Tibial nerve (tissue), 4 donors: ENCODE measurements at regions not wholly inside any gene's neighbourhood (a gene's known extent, or its start where the extent isn't known, plus 50 kb on each side); places are given as distances from the start of the nearest gene placed in this dataset.

ENCODE experiments used
- DNase-seq, 2 donors: peaks; one replicate each; pipeline ENCODE4 v3.0.0-alpha.2; 2019; ENCODE audit warnings: low spot score in 2 of 2
- H3K27ac ChIP-seq, 4 donors: fragments of 200-600 bp; sonication (generic) in 3 of 4; one replicate each; pipeline ENCODE4 v1.5.1; 2017 to 2019; ENCODE audit warnings: mild to moderate bottlenecking in 1 of 4
- H3K27me3 ChIP-seq, 2 donors: fragments of 200-600 bp; sonication (generic) in 1 of 2; one replicate each; pipeline versions ENCODE4 v1.5.1 to v1.6.0; 2017 to 2019
- H3K36me3 ChIP-seq, 3 donors: fragments of 200-600 bp; sonication (generic); one replicate each; pipeline ENCODE4 v1.5.1; 2018 to 2019
- H3K4me1 ChIP-seq, 4 donors: fragments of 200-600 bp; sonication (generic) in 3 of 4; one replicate each; pipeline ENCODE4 v1.5.1; 2017 to 2019
- H3K4me3 ChIP-seq, 4 donors: fragments of 200-600 bp; sonication (generic) in 3 of 4; one replicate each; pipeline ENCODE4 v1.5.1; 2017 to 2019; ENCODE audit warnings: mild to moderate bottlenecking in 1 of 4, moderate library complexity in 1 of 4
- H3K9me3 ChIP-seq, 4 donors: fragments of 200-600 bp; sonication (generic) in 3 of 4; one replicate each; pipeline ENCODE4 v1.5.1; 2017 to 2019
- EP300 ChIP-seq, 2 donors: sonication (generic); formaldehyde crosslinking; IDR thresholded peaks; one replicate each; pipeline ENCODE4 v1.6.1; 2017; ENCODE audit warnings: antibody characterized with exemption in 2 of 2, mild to moderate bottlenecking in 1 of 2
- POLR2A ChIP-seq, 2 donors: fragments of 450-650 bp; IDR thresholded peaks; one replicate each; pipeline ENCODE4 v1.6.1; 2017; ENCODE audit warnings: antibody characterized with exemption in 2 of 2, mild to moderate bottlenecking in 2 of 2, moderate library complexity in 2 of 2
- WGBS, 2 donors: methylation state at CpG; one replicate each; pipeline ENCODE4 v1.1.5; 2018; 5-methylcytosine and 5-hydroxymethylcytosine counted together
- TF ChIP-seq, protein P1 (sequence below), 5 experiments: fragments of 200-600 bp in 3 of 5; fragments of 450-650 bp in 2 of 5; sonication (generic) in 3 of 5; IDR thresholded peaks; one replicate each; pipeline ENCODE4 v1.5.1; 2016 to 2019; ENCODE audit warnings: antibody characterized with exemption in 5 of 5, mild to moderate bottlenecking in 3 of 5, moderate library complexity in 2 of 5

- TF ChIP-seq, protein P1, sequence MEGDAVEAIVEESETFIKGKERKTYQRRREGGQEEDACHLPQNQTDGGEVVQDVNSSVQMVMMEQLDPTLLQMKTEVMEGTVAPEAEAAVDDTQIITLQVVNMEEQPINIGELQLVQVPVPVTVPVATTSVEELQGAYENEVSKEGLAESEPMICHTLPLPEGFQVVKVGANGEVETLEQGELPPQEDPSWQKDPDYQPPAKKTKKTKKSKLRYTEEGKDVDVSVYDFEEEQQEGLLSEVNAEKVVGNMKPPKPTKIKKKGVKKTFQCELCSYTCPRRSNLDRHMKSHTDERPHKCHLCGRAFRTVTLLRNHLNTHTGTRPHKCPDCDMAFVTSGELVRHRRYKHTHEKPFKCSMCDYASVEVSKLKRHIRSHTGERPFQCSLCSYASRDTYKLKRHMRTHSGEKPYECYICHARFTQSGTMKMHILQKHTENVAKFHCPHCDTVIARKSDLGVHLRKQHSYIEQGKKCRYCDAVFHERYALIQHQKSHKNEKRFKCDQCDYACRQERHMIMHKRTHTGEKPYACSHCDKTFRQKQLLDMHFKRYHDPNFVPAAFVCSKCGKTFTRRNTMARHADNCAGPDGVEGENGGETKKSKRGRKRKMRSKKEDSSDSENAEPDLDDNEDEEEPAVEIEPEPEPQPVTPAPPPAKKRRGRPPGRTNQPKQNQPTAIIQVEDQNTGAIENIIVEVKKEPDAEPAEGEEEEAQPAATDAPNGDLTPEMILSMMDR (IDR thresholded peaks at IDR 0.05) = no peak
- TF ChIP-seq EP300 (IDR thresholded peaks at IDR 0.05) = no peak
- no peak for TF ChIP-seq POLR2A (IDR thresholded peaks at IDR 0.05)
- no peak for DNase-seq
- Histone ChIP-seq H3K27me3 (no peaks in the 10 kb centered on the region), H3K4me3 (no peak overlapping the region), H3K4me1 (no peaks in the 10 kb centered on the region), H3K9me3 (peaks cover 0 to 6% (median 0%) of the 10 kb centered on the region in 4 donors), H3K36me3 (no peaks in the 10 kb centered on the region), H3K27ac (no peak overlapping the region)
Observed at GRCh38 chrX:45795546-45795945, 594.9 kb upstream of the DIPK2B start.

- WGBS, 2 donors = 73 to 78% methylated on average over 1 of the region's 1 CpG
- no peak overlapping the region for H3K27ac ChIP-seq
Observed at GRCh38 chrX:45794995-45795337, 594.3 kb upstream of the DIPK2B start.

GRCh38 chrX:45794323-45794994 lies 593.8 kb upstream of the DIPK2B start:
- TF ChIP-seq EP300 (IDR thresholded peaks at IDR 0.05) (no peak), POLR2A (IDR thresholded peaks at IDR 0.05) (no peak)
- TF ChIP-seq, protein P1 (IDR thresholded peaks at IDR 0.05) = no peak
- WGBS, 2 donors = 76 to 80% methylated on average over 2 of the region's 2 CpGs
- DNase-seq = no peak
- Histone ChIP-seq H3K27me3 (no peaks in the 10 kb centered on the region), H3K36me3 (no peaks in the 10 kb centered on the region), H3K9me3 (peaks cover 0 to 6% (median 0%) of the 10 kb centered on the region in 4 donors), H3K27ac (no peak overlapping the region), H3K4me1 (no peaks in the 10 kb centered on the region), H3K4me3 (no peak overlapping the region)

More at GRCh38 chrX:45794995-45795337, 594.3 kb upstream of the DIPK2B start:
- no peaks in the 10 kb centered on the region for H3K36me3 ChIP-seq
- no peaks in the 10 kb centered on the region for H3K4me1 ChIP-seq
- H3K4me3 ChIP-seq = no peak overlapping the region
- no peaks in the 10 kb centered on the region for H3K27me3 ChIP-seq
- DNase-seq = no peak
- peaks cover 0 to 6% (median 0%) of the 10 kb centered on the region in 4 donors for H3K9me3 ChIP-seq
- TF ChIP-seq EP300 (IDR thresholded peaks at IDR 0.05) (no peak), POLR2A (IDR thresholded peaks at IDR 0.05) (no peak)
- TF ChIP-seq, protein P1 (IDR thresholded peaks at IDR 0.05) = no peak

DNA sequence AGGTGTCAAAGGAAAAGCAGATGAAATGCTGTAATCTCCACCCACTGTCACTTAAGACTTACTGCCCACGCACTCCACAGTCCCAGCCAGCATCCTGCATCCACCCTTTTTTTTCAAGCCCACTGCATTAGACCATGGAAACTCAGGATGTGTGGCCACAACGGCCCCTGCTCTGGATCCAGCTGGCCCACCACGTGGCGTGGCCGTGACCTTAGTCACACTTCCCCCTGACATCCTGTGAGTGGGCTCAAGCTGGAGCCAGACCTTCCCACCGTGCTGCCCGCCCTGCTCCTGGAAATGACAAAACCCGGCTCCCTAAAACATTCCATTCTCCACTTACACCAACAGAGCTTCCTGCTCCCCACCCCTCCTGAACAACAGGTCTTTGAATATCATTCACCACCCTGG lies 588.3 kb upstream of the DIPK2B start:
- Histone ChIP-seq H3K4me3 (no peak overlapping the region), H3K27ac (no peak overlapping the region), H3K9me3 (peaks cover 0 to 6% (median 0%) of the 10 kb centered on the region in 4 donors), H3K4me1 (no peaks in the 10 kb centered on the region), H3K36me3 (no peaks in the 10 kb centered on the region), H3K27me3 (peaks cover 0 to 3% of the 10 kb centered on the region in 2 donors)
- no peak for DNase-seq
- WGBS, 2 donors = 41 to 57% methylated on average over 7 to 8 of the region's 8 CpGs
- TF ChIP-seq POLR2A (IDR thresholded peaks at IDR 0.05) (no peak), EP300 (IDR thresholded peaks at IDR 0.05) (no peak)
- TF ChIP-seq, protein P1 (IDR thresholded peaks at IDR 0.05) = no peak

DNA sequence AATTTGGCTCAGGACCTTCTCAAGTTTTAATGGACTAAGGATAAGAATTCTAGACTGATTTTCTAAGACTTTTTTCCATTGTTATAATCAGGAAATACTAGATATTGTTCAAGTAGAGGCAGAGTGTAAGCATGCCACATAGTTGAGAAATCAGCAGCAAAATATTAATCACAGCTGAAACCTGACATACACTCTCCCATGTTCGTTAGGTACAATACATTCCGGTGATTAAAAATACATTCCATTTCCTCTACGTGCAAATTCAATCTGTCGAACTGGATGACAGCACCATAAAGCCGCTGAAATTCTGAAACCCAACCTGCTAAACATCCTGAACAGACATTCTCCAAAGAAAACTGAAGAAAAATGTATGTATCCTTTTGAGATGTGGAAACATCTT lies 587.6 kb upstream of the DIPK2B start:
- no peak overlapping the region for H3K27ac ChIP-seq
- no peaks in the 10 kb centered on the region for H3K4me1 ChIP-seq
- no peaks in the 10 kb centered on the region for H3K36me3 ChIP-seq
- peaks cover 0 to 3% of the 10 kb centered on the region in 2 donors for H3K27me3 ChIP-seq
- WGBS, 2 donors = 71 to 77% methylated on average over 5 of the region's 5 CpGs
- DNase-seq = no peak
- peaks cover 0 to 6% (median 0%) of the 10 kb centered on the region in 4 donors for H3K9me3 ChIP-seq
- TF ChIP-seq POLR2A (IDR thresholded peaks at IDR 0.05) = no peak
- TF ChIP-seq, protein P1 (IDR thresholded peaks at IDR 0.05) = no peak
- TF ChIP-seq EP300 (IDR thresholded peaks at IDR 0.05) = no peak
- no peak overlapping the region for H3K4me3 ChIP-seq
